ENCODE measurements at regions not wholly inside any gene's neighbourhood (a gene's known extent, or its start where the extent isn't known, plus 50 kb on each side); places are given as distances from the start of the nearest gene placed in this dataset.

GRCh38 chr3:82413171-82413570 is 651.7 kb upstream of the GBE1 start:
- Histone ChIP-seq H3K79me2 (ENCODE audit: control insufficient read depth, insufficient read depth, low read length) (no peaks in the 10 kb centered on the region), H3K9me1 (ENCODE audit: control insufficient read depth, extremely low read depth, insufficient read depth, low read length) (no peaks in the 10 kb centered on the region), H2AFZ (ENCODE audit: control insufficient read depth, low read length) (no peak overlapping the region), H3K36me3 (ENCODE audit: control insufficient read depth in 2 of 2, extremely low read depth in 1 of 2, insufficient read depth in 2 of 2, low read length in 2 of 2) (no peaks in the 10 kb centered on the region), H3K27ac (ENCODE audit: control insufficient read depth, insufficient read depth, low read length) (no peak overlapping the region), H3K4me2 (ENCODE audit: control insufficient read depth, extremely low read depth, insufficient read depth, low read depth, low read length) (no peak overlapping the region), H3K4me1 (ENCODE audit: control insufficient read depth, extremely low read depth, insufficient read depth, low read length) (no peaks in the 10 kb centered on the region), H3K27me3 (ENCODE audit: control insufficient read depth, extremely low read depth, insufficient read depth, low read length) (no peaks in the 10 kb centered on the region), H4K20me1 (ENCODE audit: control insufficient read depth, extremely low read depth, insufficient read depth, low read length) (no peaks in the 10 kb centered on the region), H3K9ac (ENCODE audit: control insufficient read depth, extremely low read depth, insufficient read depth, low read length) (no peak overlapping the region), H3K9me3 (ENCODE audit: control insufficient read depth, low read depth, low read length) (no peaks in the 10 kb centered on the region), H3K4me3 (ENCODE audit: control insufficient read depth in 2 of 3, extremely low read depth in 1 of 3, insufficient read depth in 2 of 3, low read depth in 1 of 3, low read length in 3 of 3) (no peak overlapping the region)
- no peak for TF ChIP-seq CTCF (optimal IDR thresholded peaks at IDR 0.05 in 1 of 3, IDR thresholded peaks at IDR 0.05 in 1 of 3, conservative IDR thresholded peaks at IDR 0.05 in 1 of 3; ENCODE audit: extremely low read depth in 1 of 3, insufficient read depth in 2 of 3, low read length in 3 of 3)
- no peak for TF ChIP-seq EZH2 (IDR thresholded peaks at IDR 0.05; ENCODE audit: low read length)
- FAIRE-seq (no peak), DNase-seq (ENCODE audit: low read depth, low spot score) (no peak)
- dilution Hi-C loops (cut with MboI; ENCODE audit: extremely low pct_ligation_motif_present, low sequenced_read_pairs): no loop called here

DNA sequence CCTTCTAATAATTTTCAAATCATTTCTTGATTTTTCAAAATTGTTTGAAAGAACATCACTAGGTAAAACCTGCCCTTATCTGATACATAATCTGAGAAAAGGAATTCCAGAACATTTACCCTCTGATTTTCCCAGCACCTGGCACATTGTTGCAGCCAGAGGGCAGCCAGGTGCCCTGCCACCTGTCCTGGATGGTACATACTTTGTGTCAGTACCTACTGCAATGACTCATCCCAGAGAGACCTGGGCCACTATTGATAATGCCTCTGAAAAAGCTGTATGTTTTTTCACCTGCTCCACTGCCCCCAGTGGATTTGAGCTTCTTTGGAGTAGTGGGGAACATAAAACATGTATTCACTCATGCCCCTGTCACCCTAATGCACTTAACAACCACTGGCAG is 648.9 kb upstream of the GBE1 start:
- H3K9ac ChIP-seq (ENCODE audit: control insufficient read depth, extremely low read depth, insufficient read depth, low read length): no peak overlapping the region
- no peaks in the 10 kb centered on the region for H3K36me3 ChIP-seq (ENCODE audit: control insufficient read depth in 2 of 2, extremely low read depth in 1 of 2, insufficient read depth in 2 of 2, low read length in 2 of 2)
- H2AFZ ChIP-seq (ENCODE audit: control insufficient read depth, low read length): no peak overlapping the region
- no peak for TF ChIP-seq EZH2 (IDR thresholded peaks at IDR 0.05; ENCODE audit: low read length)
- peak in 1 of 3 experiments; percentile 12 for TF ChIP-seq CTCF (optimal IDR thresholded peaks at IDR 0.05 in 1 of 3, IDR thresholded peaks at IDR 0.05 in 1 of 3, conservative IDR thresholded peaks at IDR 0.05 in 1 of 3; ENCODE audit: extremely low read depth in 1 of 3, insufficient read depth in 2 of 3, low read length in 3 of 3)
- no peak overlapping the region for H3K4me3 ChIP-seq (ENCODE audit: control insufficient read depth in 2 of 3, extremely low read depth in 1 of 3, insufficient read depth in 2 of 3, low read depth in 1 of 3, low read length in 3 of 3)
- no peaks in the 10 kb centered on the region for H3K9me1 ChIP-seq (ENCODE audit: control insufficient read depth, extremely low read depth, insufficient read depth, low read length)
- no peaks in the 10 kb centered on the region for H3K4me1 ChIP-seq (ENCODE audit: control insufficient read depth, extremely low read depth, insufficient read depth, low read length)
- no peaks in the 10 kb centered on the region for H3K9me3 ChIP-seq (ENCODE audit: control insufficient read depth, low read depth, low read length)
- DNase-seq (ENCODE audit: low read depth, low spot score) (no peak), FAIRE-seq (no peak)
- H3K27me3 ChIP-seq (ENCODE audit: control insufficient read depth, extremely low read depth, insufficient read depth, low read length): no peaks in the 10 kb centered on the region
- dilution Hi-C loops (cut with MboI; ENCODE audit: extremely low pct_ligation_motif_present, low sequenced_read_pairs): no loop called here
- H3K27ac ChIP-seq (ENCODE audit: control insufficient read depth, insufficient read depth, low read length): no peak overlapping the region
- H3K4me2 ChIP-seq (ENCODE audit: control insufficient read depth, extremely low read depth, insufficient read depth, low read depth, low read length): no peak overlapping the region
- H3K79me2 ChIP-seq (ENCODE audit: control insufficient read depth, insufficient read depth, low read length): no peaks in the 10 kb centered on the region
- H4K20me1 ChIP-seq (ENCODE audit: control insufficient read depth, extremely low read depth, insufficient read depth, low read length): no peaks in the 10 kb centered on the region

All from keratinocyte (primary cell).